DMS114 treated with DMSO at 0.1 percent for 48 hours (cell line): ENCODE measurements at regions not wholly inside any gene's neighbourhood (a gene's known extent, or its start where the extent isn't known, plus 50 kb on each side); places are given as distances from the start of the nearest gene placed in this dataset.

ENCODE experiments used
- DNase-seq: peaks from one replicate; lab custom pipeline; 2025; ENCODE audit not compliant: unreplicated experiment; lab: John Stamatoyannopoulos, UW

- no peak for DNase-seq
Observed at GRCh38 chr3:43892526-43892925, 201.8 kb downstream of the ABHD5 start.

GRCh38 chr3:43893727-43894126 is 203.0 kb downstream of the ABHD5 start:
- no peak for DNase-seq

DNA sequence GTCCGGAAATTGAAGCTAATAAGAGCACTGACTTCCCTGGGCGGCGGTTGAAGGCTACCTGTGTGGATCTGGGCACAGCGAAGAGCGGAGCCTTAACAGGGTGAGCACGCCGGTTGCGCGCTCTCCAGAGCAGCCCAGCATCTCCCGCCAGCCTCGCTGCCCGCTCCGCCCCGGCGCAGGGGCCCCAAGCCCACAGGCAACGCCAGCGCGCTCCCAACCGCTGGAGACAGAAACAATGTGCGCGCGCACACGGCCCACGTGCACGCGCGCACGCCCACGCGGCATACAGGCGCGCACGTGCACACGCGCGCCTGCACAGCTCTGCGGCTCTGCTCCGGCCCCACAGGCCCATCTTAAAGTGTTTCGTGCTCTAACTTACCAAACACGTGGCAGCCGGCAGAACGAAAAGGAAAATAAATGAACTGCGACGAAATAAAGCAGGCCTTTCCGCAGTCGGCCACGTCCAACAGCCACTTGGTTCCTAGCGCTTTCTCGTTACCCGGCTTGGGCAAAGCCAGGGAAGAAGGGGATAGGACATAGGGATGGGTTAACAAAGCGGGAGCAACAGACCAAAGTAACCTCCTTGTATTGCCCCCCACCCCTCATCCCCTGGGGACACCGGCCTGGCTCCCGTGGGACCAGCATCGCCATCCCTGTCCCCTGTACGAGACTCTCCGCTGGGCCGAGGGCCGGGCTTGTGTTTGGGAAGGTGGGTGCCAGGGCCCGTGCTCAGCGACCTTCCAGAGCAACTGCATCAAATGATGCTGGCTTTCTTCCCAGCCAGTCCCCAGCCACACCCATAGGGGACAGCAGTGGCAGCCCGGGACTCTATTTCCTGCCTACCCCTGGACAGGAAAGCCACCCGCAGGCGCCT is 203.7 kb downstream of the ABHD5 start:
- DNase-seq: peak; percentile 68

DNA sequence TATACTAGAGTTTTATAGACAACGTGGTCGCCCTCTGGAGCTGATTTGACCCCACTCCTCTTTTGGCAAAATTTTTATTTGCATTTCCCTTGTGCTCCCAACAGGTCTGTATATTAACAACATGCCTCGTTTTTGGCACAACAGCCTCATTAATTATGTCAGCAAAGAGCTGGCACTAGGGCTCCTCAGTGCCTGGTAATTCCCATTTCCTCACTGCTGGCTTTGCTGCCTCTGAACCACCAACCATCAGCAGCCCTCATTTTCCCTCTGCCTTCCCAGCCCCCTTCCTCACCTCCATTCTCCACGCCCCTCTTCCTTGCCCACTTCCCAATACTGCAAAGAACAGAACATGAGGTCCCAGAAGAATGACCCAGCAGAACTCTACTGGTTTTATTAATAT is 204.8 kb downstream of the ABHD5 start:
- DNase-seq: no peak

- DNase-seq: no peak
Observed at GRCh38 chr3:43902415-43902814, 211.7 kb downstream of the ABHD5 start.

DNA sequence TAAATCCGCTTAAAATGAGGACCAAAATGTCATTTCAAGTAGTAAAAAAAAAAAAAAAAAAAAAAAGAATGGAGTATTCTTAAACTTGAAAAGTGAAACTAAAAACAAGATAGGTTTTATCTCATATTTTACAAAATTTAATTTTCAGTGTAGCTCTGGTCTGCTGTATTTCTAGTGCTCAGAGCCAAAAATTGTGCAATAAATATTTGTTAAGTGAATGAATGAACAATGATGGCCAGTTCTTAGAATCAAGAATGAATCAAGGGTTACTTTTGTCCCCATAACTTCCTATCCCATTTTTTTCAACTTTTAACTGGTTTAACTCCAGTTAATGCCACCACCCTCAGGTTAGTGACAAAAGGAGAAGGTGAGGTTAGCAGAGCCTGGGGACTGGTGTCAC is 214.4 kb downstream of the ABHD5 start:
- DNase-seq: no peak

DNA sequence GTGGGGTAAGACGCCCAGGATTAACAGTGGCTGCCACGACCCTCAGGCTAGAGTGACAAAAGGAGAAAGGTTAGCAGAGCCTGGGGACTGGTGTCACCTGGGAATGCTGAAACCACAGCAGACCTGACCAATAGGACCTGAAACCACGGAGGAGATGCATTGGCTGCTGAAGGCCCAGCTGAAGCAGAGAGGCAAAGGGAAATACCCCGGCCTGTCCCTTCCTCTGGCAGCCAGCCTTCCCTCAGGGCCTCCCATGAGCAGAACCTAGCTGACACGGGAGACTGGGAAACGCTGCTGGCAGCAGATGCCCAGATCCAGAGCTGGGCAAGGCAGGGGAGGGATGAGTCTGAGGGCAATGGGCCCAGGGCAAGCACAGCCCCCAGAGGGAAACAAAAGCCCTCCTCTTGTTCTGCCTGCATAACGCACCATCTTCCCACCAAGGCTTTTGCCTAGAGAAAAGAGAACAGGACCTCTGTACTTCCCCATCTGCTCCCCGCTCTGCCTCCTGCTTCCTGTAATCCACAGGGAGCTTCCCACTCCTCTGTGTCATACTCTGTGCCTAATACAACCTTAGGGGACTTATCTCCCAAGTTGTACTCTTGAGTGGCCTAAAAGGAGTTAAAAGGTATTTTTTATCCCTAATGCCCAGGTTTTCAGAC is 216.2 kb downstream of the ABHD5 start:
- no peak for DNase-seq

DNA sequence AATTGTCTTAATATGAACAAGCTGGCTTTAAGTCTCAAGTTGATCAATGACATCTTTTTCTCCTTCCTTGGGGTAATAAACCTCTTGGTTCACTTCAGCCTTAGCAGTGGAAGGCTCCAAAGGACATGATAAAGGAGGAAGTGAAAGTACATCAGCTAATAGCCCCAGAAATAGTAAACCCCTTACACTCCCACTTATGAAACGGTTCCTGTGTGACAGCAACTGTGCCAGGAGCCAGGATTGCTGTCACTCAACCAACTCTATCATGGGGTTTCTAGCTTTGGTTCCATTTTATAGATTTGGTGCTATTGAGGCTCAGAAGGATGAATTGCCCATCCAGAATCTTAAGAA is 216.7 kb downstream of the ABHD5 start:
- DNase-seq: no peak

DNA sequence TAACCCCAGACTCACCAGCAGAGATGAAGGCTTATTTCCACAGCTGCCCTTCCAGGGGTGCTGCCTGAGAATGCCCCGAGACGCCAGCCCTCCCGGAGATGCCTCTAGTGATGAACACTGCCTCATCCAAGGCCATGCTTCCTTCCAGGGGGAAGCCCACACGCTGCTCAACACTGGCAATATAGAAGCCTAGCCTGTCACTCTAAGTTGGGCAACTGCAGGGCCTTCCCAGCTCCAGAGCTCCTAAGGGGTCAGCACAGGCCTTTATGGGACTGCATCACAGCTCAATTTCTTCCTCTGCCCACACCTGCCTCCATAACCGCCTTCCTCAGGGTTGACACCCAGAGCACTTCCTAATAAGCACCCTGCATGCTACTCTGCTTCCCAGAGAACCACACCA is 217.7 kb downstream of the ABHD5 start:
- no peak for DNase-seq

- DNase-seq: no peak
Observed at GRCh38 chr3:43909149-43909548, 218.4 kb downstream of the ABHD5 start.

- no peak for DNase-seq
Observed at GRCh38 chr3:43910750-43911149, 220.0 kb downstream of the ABHD5 start.

DNA sequence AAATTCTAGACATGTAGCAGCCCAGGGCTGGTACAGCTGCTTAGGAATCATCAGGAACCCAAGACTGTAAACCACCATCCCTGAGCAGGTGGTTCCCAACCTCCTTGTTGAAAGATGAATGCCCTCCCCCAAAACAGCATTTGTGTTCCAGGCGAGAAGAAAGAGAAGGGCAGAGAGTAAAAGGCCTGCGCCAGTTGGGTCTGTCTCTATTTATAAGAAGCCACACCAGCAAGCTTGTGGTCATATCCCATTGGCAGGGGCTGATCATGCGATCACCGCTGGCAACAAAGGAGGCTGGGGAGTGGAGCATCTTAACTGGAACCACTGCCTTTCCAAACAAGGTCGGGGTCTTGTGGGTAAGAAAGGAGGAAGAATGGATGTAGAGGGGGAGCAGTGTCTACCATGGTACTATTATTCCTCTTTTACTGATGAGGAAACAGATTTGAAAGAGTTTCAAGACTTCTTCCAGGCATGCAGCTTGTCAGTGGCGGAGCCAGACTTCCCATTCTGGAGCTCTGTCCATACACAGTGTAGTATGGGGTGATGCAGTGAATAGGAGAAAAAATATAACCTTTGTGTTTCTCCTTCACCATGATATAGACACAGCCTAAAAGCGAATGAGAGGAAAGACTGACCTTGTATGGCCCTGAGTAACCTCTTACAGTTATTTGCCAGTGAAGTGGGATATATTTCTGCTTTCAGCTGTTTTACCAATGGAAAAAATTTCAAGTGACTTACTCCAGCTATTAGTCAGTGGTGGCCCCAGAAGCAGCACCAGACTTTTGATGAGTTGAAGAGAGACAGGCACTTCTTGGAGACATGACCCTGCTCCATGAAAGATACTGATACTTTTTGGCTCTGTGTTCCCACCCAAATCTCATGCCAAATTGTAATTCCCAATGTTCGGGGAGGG is 222.6 kb downstream of the ABHD5 start:
- no peak for DNase-seq

GRCh38 chr3:43914269-43914668 is 223.5 kb downstream of the ABHD5 start:
- no peak for DNase-seq

- no peak for DNase-seq
Observed at GRCh38 chr3:43915546-43915945, 224.8 kb downstream of the ABHD5 start.

GRCh38 chr3:43917361-43917760 is 226.6 kb downstream of the ABHD5 start:
- no peak for DNase-seq

GRCh38 chr3:43919029-43919428 is 228.3 kb downstream of the ABHD5 start:
- DNase-seq: no peak

- DNase-seq: no peak
Observed at GRCh38 chr3:43921056-43921648, 230.4 kb downstream of the ABHD5 start.

DNA sequence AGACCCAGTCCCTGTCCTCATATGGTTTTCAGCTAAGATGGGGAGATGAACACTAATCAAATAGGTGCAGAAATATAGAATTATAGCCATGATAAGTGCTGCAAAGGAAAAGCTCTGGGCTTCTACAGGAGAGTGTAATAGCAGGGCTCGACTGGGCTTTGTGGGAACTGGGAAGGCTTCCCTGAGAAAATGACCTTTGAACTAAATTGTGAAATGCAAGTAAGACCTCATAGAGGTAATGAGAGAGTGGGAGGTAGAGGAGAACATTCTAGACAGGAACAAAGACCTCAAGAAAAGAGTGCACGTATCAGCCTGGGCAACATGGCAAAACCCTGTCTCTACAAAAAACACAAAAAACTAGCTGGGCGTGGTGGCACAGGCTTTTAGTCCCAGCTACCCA is 231.6 kb downstream of the ABHD5 start:
- no peak for DNase-seq

- DNase-seq: no peak
Observed at GRCh38 chr3:43923104-43923882, 232.6 kb downstream of the ABHD5 start.

DNA sequence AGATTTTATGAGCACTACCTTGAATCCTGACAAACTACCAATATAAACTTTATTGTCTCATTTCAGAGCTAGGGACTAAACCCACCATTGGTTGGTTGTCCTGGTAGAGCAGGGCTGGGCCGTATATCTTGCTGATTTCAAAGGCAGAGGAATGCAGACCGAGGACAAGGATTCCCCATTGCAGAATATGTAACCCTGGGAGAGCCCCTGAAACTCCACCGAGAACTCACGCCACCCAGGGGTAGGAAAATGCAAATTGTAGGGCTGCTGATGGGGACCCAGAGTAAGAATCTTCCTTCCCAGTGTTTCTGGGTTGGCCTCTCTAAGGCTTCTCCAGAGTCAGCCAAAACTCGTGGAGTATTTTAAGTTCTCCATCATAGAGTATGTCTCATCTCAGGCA is 235.3 kb downstream of the ABHD5 start:
- DNase-seq: no peak
